ENCODE measurements at regions not wholly inside any gene's neighbourhood (a gene's known extent, or its start where the extent isn't known, plus 50 kb on each side); places are given as distances from the start of the nearest gene placed in this dataset.

DNA sequence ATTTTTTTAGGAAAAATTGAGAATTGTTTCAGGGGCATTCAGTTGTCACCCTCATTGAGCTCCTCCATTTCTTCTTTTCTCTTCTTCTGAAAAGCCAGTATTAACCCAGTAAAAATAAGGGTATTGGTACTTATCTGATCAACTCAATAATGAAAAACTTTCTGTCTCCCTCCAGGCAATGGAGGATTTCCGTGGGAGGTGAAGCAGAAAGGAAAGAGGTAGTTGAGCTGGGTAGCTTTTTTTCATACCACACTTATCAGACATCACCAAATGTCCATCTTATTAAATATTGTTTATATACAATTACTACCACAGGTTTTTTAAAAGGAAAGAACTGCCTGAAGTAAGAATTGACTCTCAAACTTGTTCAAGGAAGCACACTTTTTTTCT, 731.1 kb upstream of the ZNF608 start:
- Histone ChIP-seq H3K9me3 (ENCODE audit: insufficient read depth, low read depth, low read length) (no peaks in the 10 kb centered on the region), H3K18ac (ENCODE audit: low read length) (no peak overlapping the region), H3K4me3 (ENCODE audit: low read depth, low read length) (no peak overlapping the region), H3K14ac (ENCODE audit: low read length) (no peak overlapping the region), H2BK12ac (ENCODE audit: low read length) (no peak overlapping the region), H3K79me2 (ENCODE audit: control insufficient read depth, insufficient read depth, low read length, poor library complexity) (no peaks in the 10 kb centered on the region), H3K79me1 (ENCODE audit: low read length) (no peaks in the 10 kb centered on the region), H3K36me3 (ENCODE audit: control insufficient read depth in 1 of 2, insufficient read depth in 2 of 2, low read length in 2 of 2) (no peaks in the 10 kb centered on the region), H3K4me2 (ENCODE audit: low read length) (no peak overlapping the region), H3K4me1 (ENCODE audit: control insufficient read depth in 1 of 2, insufficient read depth in 2 of 2, low read length in 2 of 2) (no peaks in the 10 kb centered on the region), H2AK5ac (ENCODE audit: low read length) (no peak overlapping the region), H4K8ac (ENCODE audit: low read depth, low read length) (no peak overlapping the region), H3K9ac (ENCODE audit: low read length) (no peak overlapping the region), H2BK5ac (ENCODE audit: low read depth, low read length, poor library complexity) (no peak overlapping the region), H3K27ac (ENCODE audit: low read depth, low read length) (no peak overlapping the region), H4K91ac (ENCODE audit: low read depth, low read length) (no peak overlapping the region), H2BK120ac (ENCODE audit: insufficient read depth, low read length, poor library complexity) (no peak overlapping the region), H2AFZ (ENCODE audit: insufficient read depth, low read length, poor library complexity) (no peak overlapping the region), H3K4ac (ENCODE audit: low read depth, low read length) (no peak overlapping the region), H3K27me3 (ENCODE audit: insufficient read depth, low read length) (no peaks in the 10 kb centered on the region), H4K12ac (ENCODE audit: low read depth, low read length) (no peak overlapping the region), H3K23ac (ENCODE audit: low read length) (no peak overlapping the region)
- peak; percentile 32 to 84 for DNase-seq
- WGBS (ENCODE audit: extremely low coverage, insufficient coverage, insufficient read length) = no CpG with 5 or more reads among the region's 1 CpG

DNA sequence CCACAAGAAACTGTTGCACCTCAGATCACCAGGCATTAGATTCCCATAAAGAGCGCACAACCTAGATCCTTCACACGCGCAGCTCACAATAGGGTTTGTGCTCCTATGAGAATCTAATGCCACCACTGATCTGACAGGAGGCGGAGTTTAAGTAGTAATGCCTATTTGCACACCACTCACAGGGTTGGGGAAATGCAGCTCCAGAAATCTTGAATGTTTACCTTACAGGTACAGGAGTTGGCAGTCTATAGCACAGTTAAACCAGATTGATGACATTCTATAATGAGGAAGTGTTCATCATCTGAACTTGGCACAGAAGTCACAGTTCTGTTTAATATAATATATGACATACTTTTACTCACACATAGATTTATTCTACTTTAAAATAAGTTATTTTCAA, 732.2 kb upstream of the ZNF608 start:
- H4K12ac ChIP-seq (ENCODE audit: low read depth, low read length) = no peak overlapping the region
- no peak overlapping the region for H3K27ac ChIP-seq (ENCODE audit: low read depth, low read length)
- no peak overlapping the region for H2BK12ac ChIP-seq (ENCODE audit: low read length)
- H3K23ac ChIP-seq (ENCODE audit: low read length) = no peak overlapping the region
- H2BK120ac ChIP-seq (ENCODE audit: insufficient read depth, low read length, poor library complexity) = no peak overlapping the region
- H3K27me3 ChIP-seq (ENCODE audit: insufficient read depth, low read length) = no peaks in the 10 kb centered on the region
- no peak overlapping the region for H3K18ac ChIP-seq (ENCODE audit: low read length)
- H3K4ac ChIP-seq (ENCODE audit: low read depth, low read length) = no peak overlapping the region
- H3K9ac ChIP-seq (ENCODE audit: low read length) = no peak overlapping the region
- no peaks in the 10 kb centered on the region for H3K4me1 ChIP-seq (ENCODE audit: control insufficient read depth in 1 of 2, insufficient read depth in 2 of 2, low read length in 2 of 2)
- no peak overlapping the region for H3K14ac ChIP-seq (ENCODE audit: low read length)
- no peak overlapping the region for H3K4me3 ChIP-seq (ENCODE audit: low read depth, low read length)
- no peak overlapping the region for H2AK5ac ChIP-seq (ENCODE audit: low read length)
- no peak for DNase-seq
- no peak overlapping the region for H4K8ac ChIP-seq (ENCODE audit: low read depth, low read length)
- no peaks in the 10 kb centered on the region for H3K79me1 ChIP-seq (ENCODE audit: low read length)
- no peak overlapping the region for H4K91ac ChIP-seq (ENCODE audit: low read depth, low read length)
- no peaks in the 10 kb centered on the region for H3K79me2 ChIP-seq (ENCODE audit: control insufficient read depth, insufficient read depth, low read length, poor library complexity)
- no peaks in the 10 kb centered on the region for H3K36me3 ChIP-seq (ENCODE audit: control insufficient read depth in 1 of 2, insufficient read depth in 2 of 2, low read length in 2 of 2)
- H2AFZ ChIP-seq (ENCODE audit: insufficient read depth, low read length, poor library complexity) = no peak overlapping the region
- WGBS (ENCODE audit: extremely low coverage, insufficient coverage, insufficient read length) = no CpG with 5 or more reads among the region's 4 CpGs
- no peaks in the 10 kb centered on the region for H3K9me3 ChIP-seq (ENCODE audit: insufficient read depth, low read depth, low read length)
- no peak overlapping the region for H3K4me2 ChIP-seq (ENCODE audit: low read length)
- no peak overlapping the region for H2BK5ac ChIP-seq (ENCODE audit: low read depth, low read length, poor library complexity)

DNA sequence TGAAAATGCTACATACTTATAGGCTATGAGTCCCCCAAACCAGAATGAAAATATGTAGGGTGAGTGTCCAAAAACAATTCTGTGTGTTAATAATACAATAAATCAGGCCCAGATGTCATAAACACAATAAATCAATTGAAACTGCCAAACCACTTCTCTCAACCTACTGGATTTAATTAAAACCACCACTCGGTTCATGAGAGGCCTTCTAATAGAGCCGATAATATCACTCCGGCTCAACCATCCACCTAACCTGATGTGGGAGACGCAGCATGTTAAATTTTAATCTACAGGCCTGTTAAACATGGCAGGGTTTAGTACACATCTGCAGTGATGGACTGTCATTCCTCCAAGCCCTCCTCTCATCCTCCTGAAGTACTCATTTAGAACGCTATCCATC, 734.5 kb upstream of the ZNF608 start:
- H2AFZ ChIP-seq (ENCODE audit: insufficient read depth, low read length, poor library complexity) = no peak overlapping the region
- H3K4me3 ChIP-seq (ENCODE audit: low read depth, low read length) = no peak overlapping the region
- no peak overlapping the region for H4K12ac ChIP-seq (ENCODE audit: low read depth, low read length)
- no peak overlapping the region for H3K27ac ChIP-seq (ENCODE audit: low read depth, low read length)
- no CpG with 5 or more reads among the region's 5 CpGs for WGBS (ENCODE audit: extremely low coverage, insufficient coverage, insufficient read length)
- no peak overlapping the region for H3K14ac ChIP-seq (ENCODE audit: low read length)
- H3K4ac ChIP-seq (ENCODE audit: low read depth, low read length) = no peak overlapping the region
- H2BK120ac ChIP-seq (ENCODE audit: insufficient read depth, low read length, poor library complexity) = no peak overlapping the region
- H3K27me3 ChIP-seq (ENCODE audit: insufficient read depth, low read length) = no peaks in the 10 kb centered on the region
- no peak overlapping the region for H2BK12ac ChIP-seq (ENCODE audit: low read length)
- no peak overlapping the region for H2BK5ac ChIP-seq (ENCODE audit: low read depth, low read length, poor library complexity)
- H3K9me3 ChIP-seq (ENCODE audit: insufficient read depth, low read depth, low read length) = no peaks in the 10 kb centered on the region
- no peak overlapping the region for H4K8ac ChIP-seq (ENCODE audit: low read depth, low read length)
- no peaks in the 10 kb centered on the region for H3K36me3 ChIP-seq (ENCODE audit: control insufficient read depth in 1 of 2, insufficient read depth in 2 of 2, low read length in 2 of 2)
- no peak overlapping the region for H3K23ac ChIP-seq (ENCODE audit: low read length)
- H2AK5ac ChIP-seq (ENCODE audit: low read length) = no peak overlapping the region
- no peak for DNase-seq
- H3K18ac ChIP-seq (ENCODE audit: low read length) = no peak overlapping the region
- H4K91ac ChIP-seq (ENCODE audit: low read depth, low read length) = no peak overlapping the region
- no peaks in the 10 kb centered on the region for H3K79me2 ChIP-seq (ENCODE audit: control insufficient read depth, insufficient read depth, low read length, poor library complexity)
- H3K9ac ChIP-seq (ENCODE audit: low read length) = no peak overlapping the region
- no peaks in the 10 kb centered on the region for H3K79me1 ChIP-seq (ENCODE audit: low read length)
- peaks cover 4 to 7% of the 10 kb centered on the region in 2 experiments for H3K4me1 ChIP-seq (ENCODE audit: control insufficient read depth in 1 of 2, insufficient read depth in 2 of 2, low read length in 2 of 2)
- H3K4me2 ChIP-seq (ENCODE audit: low read length) = no peak overlapping the region

DNA sequence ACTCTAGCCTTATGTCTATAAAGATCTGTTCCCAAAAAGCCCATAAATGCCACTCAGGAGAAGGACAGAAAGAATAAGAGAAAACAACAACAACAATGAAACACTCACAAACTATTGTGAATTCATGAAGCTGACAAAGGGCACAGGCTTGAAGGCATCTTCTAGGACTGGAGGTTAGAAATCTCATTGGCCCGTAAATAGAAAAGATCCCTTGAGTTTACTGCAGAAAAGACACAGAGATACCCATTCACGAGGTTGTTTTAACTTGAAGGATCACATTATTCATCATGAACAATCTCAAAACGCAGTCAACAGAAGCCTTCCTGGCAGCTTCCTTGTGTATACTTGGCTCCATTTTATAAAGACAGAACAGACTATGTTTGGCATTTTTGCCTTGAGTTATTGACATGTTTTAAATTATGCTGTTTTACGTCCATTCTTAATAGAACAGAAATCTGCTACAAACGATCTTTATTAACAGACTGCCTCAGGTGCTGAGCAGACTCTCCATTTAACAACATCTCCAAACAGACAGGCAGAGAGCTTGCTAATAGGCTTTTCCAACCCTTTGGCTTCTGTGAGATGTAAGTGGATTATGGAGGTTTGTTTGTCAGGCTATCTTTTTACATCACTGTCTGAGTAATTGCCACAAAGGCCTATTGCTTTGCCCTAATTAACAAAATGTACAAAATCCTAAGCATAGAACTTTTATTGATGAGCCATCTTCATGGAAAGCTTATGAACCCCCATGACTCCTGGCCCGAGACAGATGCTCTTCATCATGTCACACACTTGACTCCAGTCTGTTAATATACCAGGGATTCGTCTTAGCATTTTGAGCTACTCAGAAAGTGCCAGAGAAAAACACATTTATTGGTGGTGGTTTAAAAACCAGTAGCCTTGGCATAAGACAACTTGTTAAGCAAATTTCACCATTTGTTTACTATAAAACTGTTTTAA, 735.3 kb upstream of the ZNF608 start:
- Histone ChIP-seq H3K4me1 (ENCODE audit: control insufficient read depth in 1 of 2, insufficient read depth in 2 of 2, low read length in 2 of 2) (peaks cover 4 to 7% of the 10 kb centered on the region in 2 experiments), H4K91ac (ENCODE audit: low read depth, low read length) (no peak overlapping the region), H3K4me3 (ENCODE audit: low read depth, low read length) (no peak overlapping the region), H3K79me1 (ENCODE audit: low read length) (no peaks in the 10 kb centered on the region), H3K9me3 (ENCODE audit: insufficient read depth, low read depth, low read length) (no peaks in the 10 kb centered on the region), H2BK5ac (ENCODE audit: low read depth, low read length, poor library complexity) (no peak overlapping the region), H4K8ac (ENCODE audit: low read depth, low read length) (no peak overlapping the region), H3K79me2 (ENCODE audit: control insufficient read depth, insufficient read depth, low read length, poor library complexity) (no peaks in the 10 kb centered on the region), H2AFZ (ENCODE audit: insufficient read depth, low read length, poor library complexity) (no peak overlapping the region), H2BK120ac (ENCODE audit: insufficient read depth, low read length, poor library complexity) (no peak overlapping the region), H2AK5ac (ENCODE audit: low read length) (no peak overlapping the region), H3K23ac (ENCODE audit: low read length) (no peak overlapping the region), H3K14ac (ENCODE audit: low read length) (no peak overlapping the region), H3K36me3 (ENCODE audit: control insufficient read depth in 1 of 2, insufficient read depth in 2 of 2, low read length in 2 of 2) (no peaks in the 10 kb centered on the region), H3K4me2 (ENCODE audit: low read length) (no peak overlapping the region), H4K12ac (ENCODE audit: low read depth, low read length) (no peak overlapping the region), H3K4ac (ENCODE audit: low read depth, low read length) (no peak overlapping the region), H3K27ac (ENCODE audit: low read depth, low read length) (no peak overlapping the region), H3K9ac (ENCODE audit: low read length) (no peak overlapping the region), H3K18ac (ENCODE audit: low read length) (no peak overlapping the region), H2BK12ac (ENCODE audit: low read length) (no peak overlapping the region), H3K27me3 (ENCODE audit: insufficient read depth, low read length) (no peaks in the 10 kb centered on the region)
- no CpG with 5 or more reads among the region's 7 CpGs for WGBS (ENCODE audit: extremely low coverage, insufficient coverage, insufficient read length)
- DNase-seq = no peak
